OCI-LY7 (cell line): ENCODE measurements at regions not wholly inside any gene's neighbourhood (a gene's known extent, or its start where the extent isn't known, plus 50 kb on each side); places are given as distances from the start of the nearest gene placed in this dataset.

Experiments
- EZH2phosphoT487 ChIP-seq: fragments of 200-600 bp; sonication (generic); IDR thresholded peaks from 2 replicates; pipeline ENCODE4 v1.6.1; 2018; ENCODE audit warnings: low read depth, borderline replicate concordance, mild to moderate bottlenecking, mixed run types, antibody characterized with exemption, low read length, moderate library complexity, mixed read lengths
- TF ChIP-seq, protein P1 (sequence below): fragments of 200-600 bp; sonication (generic); conservative IDR thresholded peaks from 2 replicates; pipeline ENCODE4 v1.5.1; 2014; ENCODE audit warnings: mild to moderate bottlenecking, antibody characterized with exemption, low read length, moderate library complexity, mixed read lengths

DNA sequence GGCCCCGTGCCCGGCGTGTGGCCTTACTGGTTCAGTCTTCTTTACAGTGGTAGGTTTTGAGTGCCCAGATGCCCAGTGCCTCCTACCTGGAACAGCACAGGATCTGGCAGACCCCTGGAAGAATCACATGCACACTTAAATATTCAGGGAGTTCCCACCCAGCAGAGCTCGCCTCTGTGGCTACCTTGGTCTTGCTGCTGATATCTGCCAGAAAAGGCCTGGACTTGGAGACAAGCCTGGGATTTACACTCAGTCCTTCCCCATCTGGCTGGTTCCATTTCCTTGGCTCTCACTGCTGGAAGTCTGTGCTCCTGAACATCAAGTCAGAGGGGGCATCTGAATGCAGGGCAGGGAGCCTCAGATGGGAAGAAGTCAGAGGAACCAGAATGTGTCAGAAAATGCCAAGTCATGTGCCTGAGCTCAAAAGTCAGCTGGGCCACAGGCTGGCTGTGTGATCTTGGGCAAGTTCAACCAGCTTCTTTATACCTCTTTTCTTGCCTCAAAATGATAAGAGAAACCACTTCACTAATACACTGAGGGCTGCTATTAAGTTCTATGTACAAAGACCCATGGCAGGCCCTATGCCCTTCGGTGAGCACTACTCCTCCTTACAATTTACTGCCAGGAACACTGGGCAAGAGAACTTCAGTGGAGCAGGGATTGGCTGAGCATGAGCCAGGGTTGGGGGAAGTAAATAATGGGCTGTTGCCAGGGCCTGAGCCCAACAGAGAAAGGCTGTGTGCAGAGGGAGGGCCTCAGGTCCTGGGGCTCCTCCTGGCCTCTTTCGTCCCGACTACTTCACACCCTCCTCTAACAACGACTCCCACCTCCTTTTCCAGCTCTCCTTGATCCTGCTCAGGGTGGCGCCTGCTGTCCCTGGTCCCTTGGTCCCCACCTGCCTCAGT lies 135.9 kb downstream of the GPCPD1 start:
- TF ChIP-seq, protein P1, sequence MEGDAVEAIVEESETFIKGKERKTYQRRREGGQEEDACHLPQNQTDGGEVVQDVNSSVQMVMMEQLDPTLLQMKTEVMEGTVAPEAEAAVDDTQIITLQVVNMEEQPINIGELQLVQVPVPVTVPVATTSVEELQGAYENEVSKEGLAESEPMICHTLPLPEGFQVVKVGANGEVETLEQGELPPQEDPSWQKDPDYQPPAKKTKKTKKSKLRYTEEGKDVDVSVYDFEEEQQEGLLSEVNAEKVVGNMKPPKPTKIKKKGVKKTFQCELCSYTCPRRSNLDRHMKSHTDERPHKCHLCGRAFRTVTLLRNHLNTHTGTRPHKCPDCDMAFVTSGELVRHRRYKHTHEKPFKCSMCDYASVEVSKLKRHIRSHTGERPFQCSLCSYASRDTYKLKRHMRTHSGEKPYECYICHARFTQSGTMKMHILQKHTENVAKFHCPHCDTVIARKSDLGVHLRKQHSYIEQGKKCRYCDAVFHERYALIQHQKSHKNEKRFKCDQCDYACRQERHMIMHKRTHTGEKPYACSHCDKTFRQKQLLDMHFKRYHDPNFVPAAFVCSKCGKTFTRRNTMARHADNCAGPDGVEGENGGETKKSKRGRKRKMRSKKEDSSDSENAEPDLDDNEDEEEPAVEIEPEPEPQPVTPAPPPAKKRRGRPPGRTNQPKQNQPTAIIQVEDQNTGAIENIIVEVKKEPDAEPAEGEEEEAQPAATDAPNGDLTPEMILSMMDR: no peak
- no peak for TF ChIP-seq EZH2phosphoT487
